MCF 10A (cell line): ENCODE measurements at regions not wholly inside any gene's neighbourhood (a gene's known extent, or its start where the extent isn't known, plus 50 kb on each side); places are given as distances from the start of the nearest gene placed in this dataset.

Experiments used
- BruUV-seq: library from RNA; stranded (reverse); fragments of 400-500 nt; replicated peaks from 2 replicates; lab custom pipeline; 2021; lab: Mats Ljungman, UMichigan
- CTCF ChIA-PET: fragments of 300-600 bp; sonication (Branson Sonifier 250); formaldehyde crosslinking; extraction: SDS; loops from one replicate; lab custom pipeline; 2021; ENCODE audit warnings: antibody characterized with exemption, inconsistent platforms; lab: Yijun Ruan, JAX
- POLR2A ChIA-PET: fragments of 300-600, 350-650 bp; sonication (Branson Sonifier 250); formaldehyde crosslinking; extraction: SDS; loops from one replicate; lab custom pipeline; 2020; ENCODE audit warnings: antibody characterized with exemption, inconsistent platforms; lab: Yijun Ruan, JAX
- DNase-seq: peaks from one replicate; pipeline ENCODE4 v3.0.0-alpha.2; 2018; ENCODE audit not compliant: unreplicated experiment
- H3K27ac Mint-ChIP-seq: one replicate; pipeline ENCODE4 v1.8.0; 2022; ENCODE audit warnings: mild to moderate bottlenecking, low read depth, mixed read lengths; ENCODE audit not compliant: unreplicated experiment
- H3K27me3 Mint-ChIP-seq: one replicate; pipeline ENCODE4 v1.8.0; 2022; ENCODE audit warnings: mixed read lengths; ENCODE audit not compliant: insufficient read depth, unreplicated experiment
- H3K36me3 Mint-ChIP-seq: one replicate; pipeline ENCODE4 v1.8.0; 2022; ENCODE audit warnings: mild to moderate bottlenecking, moderate library complexity, mixed read lengths; ENCODE audit not compliant: insufficient read depth, unreplicated experiment
- H3K4me1 Mint-ChIP-seq: one replicate; pipeline ENCODE4 v1.8.0; 2022; ENCODE audit warnings: mixed read lengths; ENCODE audit not compliant: insufficient read depth, unreplicated experiment
- H3K4me3 Mint-ChIP-seq: one replicate; pipeline ENCODE4 v1.8.0; 2022; ENCODE audit warnings: mild to moderate bottlenecking, moderate library complexity, mixed read lengths; ENCODE audit not compliant: unreplicated experiment
- H3K9me3 Mint-ChIP-seq: one replicate; pipeline ENCODE4 v1.8.0; 2022; ENCODE audit warnings: mixed read lengths; ENCODE audit not compliant: unreplicated experiment
- CTCF ChIP-seq: fragments of 200-600 bp; IDR thresholded peaks from one replicate; pipeline ENCODE4 v1.8.0; 2022; ENCODE audit warnings: antibody characterized with exemption, mild to moderate bottlenecking; ENCODE audit not compliant: unreplicated experiment
- intact Hi-C: fragments of 100-400 bp; cut with micrococcal nuclease; formaldehyde crosslinking; loops from 2 replicates; pipeline ENCODE4 v1.14.1; 2022

DNA sequence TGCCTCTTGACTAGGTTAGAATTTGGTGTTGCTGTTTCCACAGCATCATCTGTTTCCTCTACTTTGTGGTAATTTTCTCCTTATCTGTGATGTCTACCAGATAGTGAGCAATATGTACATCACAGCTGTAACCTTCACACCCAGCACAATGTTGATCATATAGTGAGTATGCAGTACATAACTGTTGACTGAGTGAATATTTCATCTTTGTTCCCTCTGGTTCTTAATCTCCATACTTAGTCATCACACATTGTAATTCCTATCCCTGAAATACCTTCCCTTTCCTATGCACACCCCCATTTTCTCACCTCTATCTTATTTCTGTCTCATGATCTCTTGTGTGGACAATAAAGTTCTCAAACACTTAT, 115.9 kb downstream of the KIF4B start:
- Mint-ChIP-seq H3K27ac (no peak overlapping the region), H3K27me3 (no peaks in the 10 kb centered on the region), H3K4me3 (no peak overlapping the region), H3K4me1 (peaks cover 11% of the 10 kb centered on the region), H3K9me3 (no peaks in the 10 kb centered on the region), H3K36me3 (no peaks in the 10 kb centered on the region)
- ChIA-PET POLR2A (interaction anchor here (0.6 kb wide), 1 partner anchor 1109 kb away, joined by 3 read pairs; no protein-coding TSS in a partner anchor), CTCF (interaction anchor here (0.5 to 2.4 kb wide), 5 partner anchors 10 to 190 kb away, joined by 3 to 25 read pairs (median 3); no protein-coding TSS in a partner anchor)
- BruUV-seq: no TSS peak
- no peak for DNase-seq
- intact Hi-C loops: no loop called here
- no peak for TF ChIP-seq CTCF

DNA sequence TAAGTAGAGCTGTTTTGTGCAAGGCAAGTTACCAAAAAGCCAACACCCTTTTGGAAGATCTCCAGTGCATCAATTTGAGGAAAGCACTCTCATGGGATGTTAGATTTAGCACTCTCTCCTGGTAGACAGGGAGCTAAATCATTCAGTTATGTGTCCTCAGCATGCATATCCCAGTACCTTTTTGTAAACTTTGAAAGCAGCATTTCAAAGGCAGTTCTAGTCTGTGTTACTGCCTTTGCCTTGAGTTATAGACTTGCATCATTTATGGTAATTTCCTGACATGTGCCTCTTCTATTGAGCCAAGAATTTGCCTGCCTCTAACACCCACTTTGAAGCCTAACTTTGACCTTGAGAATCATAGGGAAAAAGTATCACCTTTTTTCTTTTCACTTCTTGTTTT, 120.6 kb downstream of the KIF4B start:
- TF ChIP-seq CTCF: no peak
- no peak overlapping the region for H3K4me3 Mint-ChIP-seq
- no peaks in the 10 kb centered on the region for H3K27me3 Mint-ChIP-seq
- no TSS peak for BruUV-seq
- no peaks in the 10 kb centered on the region for H3K9me3 Mint-ChIP-seq
- no peak for DNase-seq
- peaks cover 9% of the 10 kb centered on the region for H3K4me1 Mint-ChIP-seq
- intact Hi-C loops: loop anchor here (10.0 kb wide), 1 partner anchor 691 kb away; no protein-coding TSS in a partner anchor
- POLR2A ChIA-PET: no interaction called here
- H3K27ac Mint-ChIP-seq: no peak overlapping the region
- CTCF ChIA-PET: interaction anchor here (1.1 to 1.7 kb wide), 3 partner anchors 13 to 809 kb away, joined by 3 to 5 read pairs (median 3); no protein-coding TSS in a partner anchor
- H3K36me3 Mint-ChIP-seq: no peaks in the 10 kb centered on the region

DNA sequence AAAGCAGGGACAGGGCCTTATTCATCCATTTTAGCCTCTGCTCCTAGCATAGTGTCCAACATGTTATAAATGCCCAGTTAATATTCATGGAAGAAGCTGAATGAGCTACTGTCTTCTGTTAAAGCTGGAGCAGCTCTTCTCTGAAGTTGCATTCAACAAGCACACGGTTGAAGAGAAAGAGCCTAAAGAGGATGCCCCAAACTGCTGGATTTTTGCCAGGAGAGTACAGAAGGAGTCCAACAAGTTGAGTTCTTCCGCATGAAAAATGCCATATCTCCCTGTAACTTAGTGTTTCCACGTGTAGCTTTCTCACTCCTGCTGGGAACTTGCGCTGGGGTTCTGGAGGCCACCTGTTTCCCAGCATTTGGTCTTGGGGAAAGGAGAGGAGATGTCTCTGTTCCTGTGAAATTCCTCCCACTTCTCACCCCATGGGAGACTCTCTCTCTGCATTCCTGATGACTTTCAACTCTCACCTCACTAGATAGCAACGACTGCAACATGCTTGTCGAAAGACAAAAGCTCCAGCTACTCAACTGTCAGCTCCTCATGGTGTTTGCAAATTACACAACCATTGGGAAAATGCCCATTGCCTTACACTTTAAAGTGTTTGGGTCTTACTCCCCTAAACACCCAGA, 122.8 kb downstream of the KIF4B start:
- POLR2A ChIA-PET: no interaction called here
- BruUV-seq: no TSS peak
- intact Hi-C loops: loop anchor here (10.0 kb wide), 1 partner anchor 688 kb away; no protein-coding TSS in a partner anchor
- CTCF ChIA-PET: interaction anchor here (0.6 to 3.0 kb wide), 17 partner anchors 9 to 1679 kb away, joined by 3 to 17 read pairs (median 3); no protein-coding TSS in a partner anchor
- Mint-ChIP-seq H3K4me3 (no peak overlapping the region), H3K4me1 (peaks cover 9% of the 10 kb centered on the region), H3K36me3 (no peaks in the 10 kb centered on the region), H3K9me3 (no peaks in the 10 kb centered on the region), H3K27ac (no peak overlapping the region), H3K27me3 (no peaks in the 10 kb centered on the region)
- DNase-seq: no peak
- no peak for TF ChIP-seq CTCF

- no peaks in the 10 kb centered on the region for H3K27me3 Mint-ChIP-seq
- peaks cover 9% of the 10 kb centered on the region for H3K4me1 Mint-ChIP-seq
- CTCF ChIA-PET: interaction anchor here (0.5 to 3.9 kb wide), 15 partner anchors 9 to 1994 kb away, joined by 3 to 25 read pairs (median 9); no protein-coding TSS in a partner anchor
- H3K9me3 Mint-ChIP-seq: no peaks in the 10 kb centered on the region
- H3K36me3 Mint-ChIP-seq: no peaks in the 10 kb centered on the region
- POLR2A ChIA-PET: no interaction called here
- H3K4me3 Mint-ChIP-seq: no peak overlapping the region
- intact Hi-C loops: loop anchor here (2.0 to 10.0 kb wide), 4 partner anchors 123 to 1687 kb away; no protein-coding TSS in a partner anchor
- DNase-seq: no peak
- no TSS peak for BruUV-seq
- no peak for TF ChIP-seq CTCF
- H3K27ac Mint-ChIP-seq: no peak overlapping the region
These were observed 124.1 kb downstream of the KIF4B start for GRCh38 chr5:155137683-155138082.
